MM.1S (cell line): ENCODE measurements at regions not wholly inside any gene's neighbourhood (a gene's known extent, or its start where the extent isn't known, plus 50 kb on each side); places are given as distances from the start of the nearest gene placed in this dataset.

Experiments
- DNase-seq: peaks from one replicate; pipeline ENCODE4 v3.0.0-alpha.2; 2015
- H2AFZ ChIP-seq: fragments of 300-600 bp; sonication (generic); 2 replicates; pipeline ENCODE4 v1.6.0; 2016; ENCODE audit warnings: antibody characterized with exemption, low read length
- H3F3A ChIP-seq: fragments of 300-600 bp; sonication (generic); 2 replicates; pipeline ENCODE4 v1.6.1; 2016; ENCODE audit warnings: mild to moderate bottlenecking, antibody characterized with exemption, low read length, moderate library complexity, mixed read lengths; ENCODE audit not compliant: insufficient read depth
- H3K27ac ChIP-seq: fragments of 300-600 bp; sonication (generic); 2 replicates; pipeline ENCODE4 v1.5.1; 2016; ENCODE audit warnings: mild to moderate bottlenecking, low read length
- H3K27me3 ChIP-seq: fragments of 300-600 bp; sonication (generic); replicated peaks from 2 replicates; pipeline ENCODE4 v1.6.0; 2016; ENCODE audit warnings: low read length; ENCODE audit not compliant: insufficient read depth
- H3K36me3 ChIP-seq: fragments of 300-600 bp; sonication (generic); replicated peaks from 2 replicates; pipeline ENCODE4 v1.6.1; 2016; ENCODE audit warnings: mild to moderate bottlenecking, low read length, mixed read lengths; ENCODE audit not compliant: insufficient read depth
- H3K4me1 ChIP-seq: fragments of 300-600 bp; sonication (generic); 2 replicates; pipeline ENCODE4 v1.6.1; 2016; ENCODE audit warnings: low read length, mixed read lengths
- H3K4me2 ChIP-seq: fragments of 300-600 bp; sonication (generic); 2 replicates; pipeline ENCODE4 v1.6.0; 2016; ENCODE audit warnings: low read depth, low read length
- H3K4me3 ChIP-seq: fragments of 300-600 bp; sonication (generic); 2 replicates; pipeline ENCODE4 v1.5.1; 2016; ENCODE audit warnings: low read length, mixed read lengths
- H3K79me2 ChIP-seq: fragments of 300-600 bp; sonication (generic); 2 replicates; pipeline ENCODE4 v1.6.1; 2016; ENCODE audit warnings: mixed run types, low read length, mixed read lengths
- H3K9ac ChIP-seq: fragments of 300-600 bp; sonication (generic); 2 replicates; pipeline ENCODE4 v1.6.1; 2016; ENCODE audit warnings: low read length, mixed read lengths
- H3K9me2 ChIP-seq: fragments of 300-600 bp; sonication (generic); replicated peaks from 2 replicates; pipeline ENCODE4 v1.6.1; 2016; ENCODE audit warnings: mild to moderate bottlenecking, low read length, mixed read lengths; ENCODE audit not compliant: insufficient read depth
- H3K9me3 ChIP-seq: fragments of 300-600 bp; sonication (generic); replicated peaks from 2 replicates; pipeline ENCODE4 v1.6.1; 2016; ENCODE audit warnings: mild to moderate bottlenecking, low read length, mixed read lengths; ENCODE audit not compliant: insufficient read depth
- H4K20me1 ChIP-seq: fragments of 300-600 bp; sonication (generic); 2 replicates; pipeline ENCODE4 v1.6.1; 2016; ENCODE audit warnings: mild to moderate bottlenecking, low read length, moderate library complexity, mixed read lengths; ENCODE audit not compliant: insufficient read depth
- CTCF ChIP-seq: fragments of 300-600 bp; sonication (generic); IDR thresholded peaks from 2 replicates; pipeline ENCODE4 v1.5.1; 2016; ENCODE audit warnings: antibody characterized with exemption, low read length, mixed read lengths
- EZH2 ChIP-seq: fragments of 300-600 bp; sonication (generic); optimal IDR thresholded peaks from 2 replicates; pipeline ENCODE3; 2017; ENCODE audit warnings: low read depth, mild to moderate bottlenecking, antibody characterized with exemption, low read length, mixed read lengths
- EZH2phosphoT487 ChIP-seq: fragments of 300-600 bp; sonication (generic); IDR thresholded peaks from 2 replicates; pipeline ENCODE4 v1.6.1; 2018; ENCODE audit warnings: antibody characterized with exemption, low read length

- no peak for TF ChIP-seq CTCF
- no peak for TF ChIP-seq EZH2phosphoT487
- TF ChIP-seq EZH2, result no peak
- no peak overlapping the region for H3K4me3 ChIP-seq
- no peaks in the 10 kb centered on the region for H3K4me1 ChIP-seq
- no peak for DNase-seq
- H3K9me3 ChIP-seq, result no peaks in the 10 kb centered on the region
- no peaks in the 10 kb centered on the region for H3K36me3 ChIP-seq
- H3K27me3 ChIP-seq, result no peaks in the 10 kb centered on the region
- H3K27ac ChIP-seq, result no peak overlapping the region
- no peaks in the 10 kb centered on the region for H3K9me2 ChIP-seq
- H3K79me2 ChIP-seq, result no peaks in the 10 kb centered on the region
- no peaks in the 10 kb centered on the region for H4K20me1 ChIP-seq
- H3K4me2 ChIP-seq, result no peak overlapping the region
- H2AFZ ChIP-seq, result no peak overlapping the region
- no peak overlapping the region for H3K9ac ChIP-seq
- no peaks in the 10 kb centered on the region; the same call in 1 of the 2 replicates for H3F3A ChIP-seq
Measured at GRCh38 chr10:29897430-29897829, 162.0 kb downstream of the JCAD start.

GRCh38 chr10:29896053-29896452, 163.3 kb downstream of the JCAD start:
- no peak for TF ChIP-seq EZH2phosphoT487
- no peak for TF ChIP-seq EZH2
- Histone ChIP-seq H3K9ac (no peak overlapping the region), H3K4me1 (no peaks in the 10 kb centered on the region), H3K36me3 (no peaks in the 10 kb centered on the region), H4K20me1 (no peaks in the 10 kb centered on the region), H3K4me3 (no peak overlapping the region), H3K79me2 (no peaks in the 10 kb centered on the region), H3F3A (no peaks in the 10 kb centered on the region; the same call in 1 of the 2 replicates), H3K9me2 (no peaks in the 10 kb centered on the region), H3K27me3 (no peaks in the 10 kb centered on the region), H3K9me3 (no peaks in the 10 kb centered on the region), H3K27ac (no peak overlapping the region), H2AFZ (no peak overlapping the region), H3K4me2 (no peak overlapping the region)
- DNase-seq, result no peak

GRCh38 chr10:29895456-29895855, 163.9 kb downstream of the JCAD start:
- no peaks in the 10 kb centered on the region for H3K27me3 ChIP-seq
- H4K20me1 ChIP-seq, result no peaks in the 10 kb centered on the region
- H3K27ac ChIP-seq, result no peak overlapping the region
- H3K36me3 ChIP-seq, result no peaks in the 10 kb centered on the region
- no peak for DNase-seq
- no peaks in the 10 kb centered on the region; the same call in 1 of the 2 replicates for H3F3A ChIP-seq
- no peak overlapping the region for H2AFZ ChIP-seq
- H3K4me3 ChIP-seq, result no peak overlapping the region
- no peaks in the 10 kb centered on the region for H3K4me1 ChIP-seq
- no peak overlapping the region for H3K9ac ChIP-seq
- no peak overlapping the region for H3K4me2 ChIP-seq
- no peaks in the 10 kb centered on the region for H3K79me2 ChIP-seq
- TF ChIP-seq EZH2phosphoT487 (no peak), CTCF (no peak), EZH2 (no peak)
- H3K9me2 ChIP-seq, result no peaks in the 10 kb centered on the region
- no peaks in the 10 kb centered on the region for H3K9me3 ChIP-seq

- no peak overlapping the region for H3K9ac ChIP-seq
- H2AFZ ChIP-seq, result no peak overlapping the region
- no peaks in the 10 kb centered on the region for H4K20me1 ChIP-seq
- H3K36me3 ChIP-seq, result no peaks in the 10 kb centered on the region
- no peak overlapping the region for H3K4me2 ChIP-seq
- no peaks in the 10 kb centered on the region for H3K27me3 ChIP-seq
- H3F3A ChIP-seq, result no peaks in the 10 kb centered on the region
- no peaks in the 10 kb centered on the region for H3K4me1 ChIP-seq
- no peak overlapping the region for H3K4me3 ChIP-seq
- TF ChIP-seq CTCF, result no peak
- TF ChIP-seq EZH2phosphoT487, result no peak
- TF ChIP-seq EZH2, result no peak
- no peaks in the 10 kb centered on the region for H3K9me3 ChIP-seq
- H3K27ac ChIP-seq, result no peak overlapping the region
- H3K9me2 ChIP-seq, result no peaks in the 10 kb centered on the region
- DNase-seq, result no peak
- no peaks in the 10 kb centered on the region for H3K79me2 ChIP-seq
Measured at GRCh38 chr10:29888321-29888720, 171.1 kb downstream of the JCAD start.
